ENCODE measurements at regions not wholly inside any gene's neighbourhood (a gene's known extent, or its start where the extent isn't known, plus 50 kb on each side); places are given as distances from the start of the nearest gene placed in this dataset.

GRCh38 chr12:93315385-93315906 is 62.3 kb upstream of the NUDT4 start:
- DNase-seq: no peak

- no peak for DNase-seq
Observed at GRCh38 chr12:93315907-93316622, 61.7 kb upstream of the NUDT4 start.

- no peak for DNase-seq
Observed at GRCh38 chr12:93316623-93316971, 61.1 kb upstream of the NUDT4 start.

GRCh38 chr12:93317227-93317626 is 60.5 kb upstream of the NUDT4 start:
- no peak for DNase-seq

GRCh38 chr12:93318720-93319522 is 58.8 kb upstream of the NUDT4 start:
- no peak for DNase-seq

- DNase-seq: no peak
Observed at GRCh38 chr12:93319523-93320050, 58.1 kb upstream of the NUDT4 start.

- no peak for DNase-seq
Observed at GRCh38 chr12:93322784-93323183, 54.9 kb upstream of the NUDT4 start.

- no peak for DNase-seq
Observed at GRCh38 chr12:93323625-93324329, 53.9 kb upstream of the NUDT4 start.

- DNase-seq: no peak
Observed at GRCh38 chr12:93325855-93326254, 51.9 kb upstream of the NUDT4 start.

Data from activated CD4-positive, alpha-beta T cell treated with anti-CD3 and anti-CD28 coated beads, Interleukin-2, amount 50 U/mL, for 4 hours (primary cell).